Ascending aorta (tissue), 2 donors: ENCODE measurements at regions not wholly inside any gene's neighbourhood (a gene's known extent, or its start where the extent isn't known, plus 50 kb on each side); places are given as distances from the start of the nearest gene placed in this dataset.

Experiments
- DNase-seq, 2 donors: peaks; one replicate each; pipeline ENCODE4 v3.0.0-alpha.2; 2019; ENCODE audit warnings: low spot score in 2 of 2
- H3K27ac ChIP-seq, 2 donors: fragments of 200-600 bp; sonication (generic); one replicate each; pipeline ENCODE4 v1.5.1; 2016 to 2017; ENCODE audit warnings: mild to moderate bottlenecking in 1 of 2
- H3K27me3 ChIP-seq: fragments of 200-600 bp; sonication (generic); one replicate; pipeline ENCODE4 v1.5.1; 2017
- H3K36me3 ChIP-seq, 2 donors: fragments of 200-600 bp; sonication (generic); one replicate each; pipeline ENCODE4 v1.5.1; 2016
- H3K4me1 ChIP-seq, 2 donors: fragments of 200-600 bp; sonication (generic); one replicate each; pipeline ENCODE4 v1.5.1; 2016 to 2017; ENCODE audit warnings: mild to moderate bottlenecking in 1 of 2
- H3K4me3 ChIP-seq, 2 donors: fragments of 200-600 bp; sonication (generic); one replicate each; pipeline ENCODE4 v1.5.1; 2016 to 2017; ENCODE audit warnings: mild to moderate bottlenecking in 1 of 2
- H3K9me3 ChIP-seq, 2 donors: fragments of 200-600 bp; sonication (generic); one replicate each; pipeline ENCODE4 v1.5.1; 2016
- CTCF ChIP-seq, 3 experiments: fragments of 200-600 bp in 2 of 3; fragments of 450-650 bp in 1 of 3; sonication (generic) in 2 of 3; IDR thresholded peaks; one replicate each; pipeline ENCODE4 v1.5.1; 2016 to 2019; ENCODE audit warnings: antibody characterized with exemption in 3 of 3, mild to moderate bottlenecking in 1 of 3, moderate library complexity in 1 of 3
- intact Hi-C: fragments of 100-400 bp; cut with DNase I; formaldehyde crosslinking; loops from one replicate; pipeline ENCODE4 v1.15.1; 2023

- Histone ChIP-seq H3K27me3 (no peaks in the 10 kb centered on the region), H3K4me3 (no peak overlapping the region), H3K4me1 (no peaks in the 10 kb centered on the region), H3K27ac (no peak overlapping the region), H3K36me3 (no peaks in the 10 kb centered on the region), H3K9me3 (no peaks in the 10 kb centered on the region)
- no peak for DNase-seq
- no peak for TF ChIP-seq CTCF (IDR thresholded peaks at IDR 0.05)
- intact Hi-C loops = no loop called here
These were observed 239.2 kb upstream of the SLITRK1 start for GRCh38 chr13:84121456-84121855.

- intact Hi-C loops = no loop called here
- no peaks in the 10 kb centered on the region for H3K9me3 ChIP-seq
These were observed 236.7 kb upstream of the SLITRK1 start for GRCh38 chr13:84118839-84119409.

GRCh38 chr13:84098273-84098672 lies 216.0 kb upstream of the SLITRK1 start:
- no peak for TF ChIP-seq CTCF (IDR thresholded peaks at IDR 0.05)
- intact Hi-C loops = no loop called here

More at GRCh38 chr13:84118839-84119409, 236.7 kb upstream of the SLITRK1 start:
- Histone ChIP-seq H3K27ac (no peak overlapping the region), H3K27me3 (no peaks in the 10 kb centered on the region), H3K36me3 (no peaks in the 10 kb centered on the region), H3K4me1 (no peaks in the 10 kb centered on the region), H3K4me3 (no peak overlapping the region)
- DNase-seq = no peak
- TF ChIP-seq CTCF (IDR thresholded peaks at IDR 0.05) = no peak

GRCh38 chr13:84097148-84097547 lies 214.9 kb upstream of the SLITRK1 start:
- Histone ChIP-seq H3K4me3 (no peak overlapping the region), H3K27me3 (no peaks in the 10 kb centered on the region), H3K4me1 (no peaks in the 10 kb centered on the region), H3K36me3 (no peaks in the 10 kb centered on the region), H3K27ac (no peak overlapping the region), H3K9me3 (no peaks in the 10 kb centered on the region)
- TF ChIP-seq CTCF (IDR thresholded peaks at IDR 0.05) = no peak
- intact Hi-C loops = no loop called here
- DNase-seq = no peak

More at GRCh38 chr13:84098273-84098672, 216.0 kb upstream of the SLITRK1 start:
- no peak for DNase-seq
- no peak overlapping the region for H3K4me3 ChIP-seq
- H3K9me3 ChIP-seq = no peaks in the 10 kb centered on the region
- H3K27me3 ChIP-seq = no peaks in the 10 kb centered on the region
- no peaks in the 10 kb centered on the region for H3K4me1 ChIP-seq
- H3K27ac ChIP-seq = no peak overlapping the region
- H3K36me3 ChIP-seq = no peaks in the 10 kb centered on the region

GRCh38 chr13:84096216-84096615 lies 213.9 kb upstream of the SLITRK1 start:
- Histone ChIP-seq H3K36me3 (no peaks in the 10 kb centered on the region), H3K4me3 (no peak overlapping the region), H3K27ac (no peak overlapping the region), H3K27me3 (no peaks in the 10 kb centered on the region), H3K4me1 (no peaks in the 10 kb centered on the region), H3K9me3 (no peaks in the 10 kb centered on the region)
- no peak for TF ChIP-seq CTCF (IDR thresholded peaks at IDR 0.05)
- intact Hi-C loops = no loop called here
- no peak for DNase-seq

- no peak for DNase-seq
- H3K4me3 ChIP-seq = no peak overlapping the region
- no peak overlapping the region for H3K27ac ChIP-seq
- intact Hi-C loops = no loop called here
- no peaks in the 10 kb centered on the region for H3K4me1 ChIP-seq
- H3K36me3 ChIP-seq = no peaks in the 10 kb centered on the region
- H3K9me3 ChIP-seq = no peaks in the 10 kb centered on the region
- no peaks in the 10 kb centered on the region for H3K27me3 ChIP-seq
- no peak for TF ChIP-seq CTCF (IDR thresholded peaks at IDR 0.05)
These were observed 206.7 kb upstream of the SLITRK1 start for GRCh38 chr13:84088996-84089395.
